ENCODE measurements at regions not wholly inside any gene's neighbourhood (a gene's known extent, or its start where the extent isn't known, plus 50 kb on each side); places are given as distances from the start of the nearest gene placed in this dataset.

GRCh38 chr2:196475611-196476010, 163.9 kb upstream of the CCDC150 start:
- TF ChIP-seq CTCF (conservative IDR thresholded peaks at IDR 0.05), result no peak
- no CpG with 5 or more reads among the region's 3 CpGs for WGBS (ENCODE audit: extremely low coverage, insufficient read length, low lambda C conversion rate)

More at GRCh38 chr2:196475611-196476010, 163.9 kb upstream of the CCDC150 start:
- Histone ChIP-seq H2BK5ac (ENCODE audit: insufficient read length, low read length) (no peak overlapping the region), H4K20me1 (ENCODE audit: control insufficient read depth, insufficient read depth, insufficient read length) (no peaks in the 10 kb centered on the region), H3K9me3 (ENCODE audit: control insufficient read depth, low read depth, low read length) (no peaks in the 10 kb centered on the region), H3K79me1 (ENCODE audit: insufficient read depth, low read depth, low read length, poor library complexity, severe bottlenecking) (no peaks in the 10 kb centered on the region), H2BK12ac (ENCODE audit: insufficient read length, low read depth, low read length) (no peak overlapping the region), H2AK5ac (ENCODE audit: insufficient read length, low read length) (no peak overlapping the region), H3K27me3 (ENCODE audit: insufficient read depth, low read length) (no peaks in the 10 kb centered on the region), H3K79me2 (ENCODE audit: insufficient read depth, low read length) (no peaks in the 10 kb centered on the region), H4K8ac (replicated peaks; ENCODE audit: insufficient read length, low read depth, low read length) (no peak overlapping the region), H3K56ac (ENCODE audit: insufficient read length, low read depth, low read length) (no peak overlapping the region), H3K14ac (ENCODE audit: insufficient read depth, low read length) (no peak overlapping the region), H2BK120ac (ENCODE audit: low read depth, low read length, poor library complexity, severe bottlenecking) (no peak overlapping the region), H3K23ac (ENCODE audit: insufficient read length, low read depth, low read length) (no peak overlapping the region), H3K9ac (ENCODE audit: extremely low read depth, insufficient read length, low read length) (no peak overlapping the region), H3K27ac (ENCODE audit: insufficient read length, low read depth, low read length) (no peak overlapping the region), H2BK15ac (ENCODE audit: low read depth, low read length) (no peak overlapping the region), H3K23me2 (ENCODE audit: insufficient read length, low read depth, low read length, poor library complexity, severe bottlenecking) (no peaks in the 10 kb centered on the region), H3K4me1 (ENCODE audit: insufficient read depth, low read length) (no peaks in the 10 kb centered on the region), H3T11ph (ENCODE audit: low read length) (no peak overlapping the region), H3K4me2 (ENCODE audit: insufficient read depth, insufficient read length, low read length) (no peak overlapping the region), H3K4ac (ENCODE audit: low read depth, low read length) (no peak overlapping the region), H4K5ac (ENCODE audit: insufficient read length, low read depth, low read length) (no peak overlapping the region), H2BK20ac (ENCODE audit: low read depth, low read length, poor library complexity, severe bottlenecking) (no peak overlapping the region), H2AFZ (ENCODE audit: low read length) (no peak overlapping the region), H3K18ac (ENCODE audit: insufficient read length, low read depth, low read length) (no peak overlapping the region), H4K91ac (ENCODE audit: insufficient read length, low read depth, low read length) (no peak overlapping the region)
- no peak overlapping the region for H3K27ac Mint-ChIP-seq
- H3K27me3 Mint-ChIP-seq (ENCODE audit: low read depth), result no peaks in the 10 kb centered on the region
- H3K4me3 Mint-ChIP-seq, result no peak overlapping the region
- no peaks in the 10 kb centered on the region; a peak in 1 of 7 replicates for H3K36me3 Mint-ChIP-seq (ENCODE audit: insufficient read depth in 1 of 3, low read depth in 3 of 3)
- no peaks in the 10 kb centered on the region for H3K4me1 Mint-ChIP-seq
- no peak for DNase-seq
- no peaks in the 10 kb centered on the region for H3K9me3 Mint-ChIP-seq

Data from H9 (cell line).